IPS DF 6.9 (cell line): ENCODE measurements at regions not wholly inside any gene's neighbourhood (a gene's known extent, or its start where the extent isn't known, plus 50 kb on each side); places are given as distances from the start of the nearest gene placed in this dataset.

Source experiments
- DNase-seq: peaks from one replicate; pipeline ENCODE4 v3.0.0-alpha.2; 2013; ENCODE audit warnings: low read depth, low spot score
- H3K27ac ChIP-seq: one replicate; pipeline ENCODE4 v1.5.1; 2013; ENCODE audit warnings: low read length, control low read depth
- H3K27me3 ChIP-seq: 2 replicates; pipeline ENCODE4 v1.6.1; 2013; ENCODE audit warnings: mild to moderate bottlenecking, low read length; ENCODE audit not compliant: control insufficient read depth, insufficient read depth
- H3K36me3 ChIP-seq: 2 replicates; pipeline ENCODE4 v1.6.1; 2013; ENCODE audit warnings: low read length; ENCODE audit not compliant: control insufficient read depth, insufficient read depth
- H3K4me1 ChIP-seq: 2 replicates; pipeline ENCODE4 v1.6.1; 2013; ENCODE audit warnings: low read length; ENCODE audit not compliant: control insufficient read depth, insufficient read depth
- H3K4me3 ChIP-seq: 2 replicates; pipeline ENCODE4 v1.5.1; 2013; ENCODE audit warnings: mild to moderate bottlenecking, low read length
- H3K9me3 ChIP-seq: 2 replicates; pipeline ENCODE4 v1.6.1; 2013; ENCODE audit warnings: low read length, inconsistent platforms; ENCODE audit not compliant: control insufficient read depth, insufficient read depth
- WGBS: extraction: QIAGEN DNeasy Blood & Tissue Kit; methylation state at CpG from one replicate; pipeline ENCODE4 v1.1.7; 2013; ENCODE audit warnings: mixed read lengths, missing lambda C conversion rate; ENCODE audit not compliant: insufficient read length, insufficient coverage; 5-methylcytosine and 5-hydroxymethylcytosine counted together

GRCh38 chr5:56314529-56314928 lies 81.4 kb upstream of the ANKRD55 start:
- Histone ChIP-seq H3K4me3 (no peak overlapping the region), H3K27ac (no peak overlapping the region), H3K4me1 (no peaks in the 10 kb centered on the region), H3K9me3 (no peaks in the 10 kb centered on the region), H3K27me3 (no peaks in the 10 kb centered on the region), H3K36me3 (no peaks in the 10 kb centered on the region)
- WGBS, result no CpG with 5 or more reads among the region's 6 CpGs
- DNase-seq, result no peak

- Histone ChIP-seq H3K36me3 (no peaks in the 10 kb centered on the region), H3K4me3 (no peak overlapping the region), H3K27me3 (no peaks in the 10 kb centered on the region), H3K27ac (no peak overlapping the region), H3K4me1 (no peaks in the 10 kb centered on the region), H3K9me3 (no peaks in the 10 kb centered on the region)
- DNase-seq, result no peak
Measured at GRCh38 chr5:56313596-56313995, 80.5 kb upstream of the ANKRD55 start.

DNA sequence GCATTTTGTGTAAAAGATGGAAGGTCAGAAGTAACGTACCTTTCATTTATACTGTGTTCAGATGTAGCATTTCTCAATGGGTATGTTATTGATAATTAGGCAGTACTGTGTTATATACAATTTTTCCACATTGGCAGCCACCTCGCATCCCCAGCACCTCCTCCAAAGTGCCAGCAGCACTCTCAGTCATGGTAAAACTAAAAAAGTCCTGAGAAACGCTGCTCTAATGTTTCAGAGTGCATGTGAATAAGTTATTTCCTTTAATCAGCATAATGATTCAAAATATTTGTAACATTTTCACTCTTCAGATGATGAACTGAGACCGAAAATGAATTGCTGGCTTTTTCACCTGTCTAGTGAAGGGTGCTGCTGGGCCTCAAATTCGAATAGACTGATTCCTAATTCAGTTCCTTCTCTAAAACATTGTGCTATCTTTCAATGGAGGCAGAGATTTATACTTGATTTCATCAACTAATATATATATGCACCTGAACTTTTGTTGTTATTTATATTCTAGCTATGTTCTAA lies 79.9 kb upstream of the ANKRD55 start:
- Histone ChIP-seq H3K36me3 (no peaks in the 10 kb centered on the region), H3K9me3 (no peaks in the 10 kb centered on the region), H3K27ac (no peak overlapping the region), H3K27me3 (no peaks in the 10 kb centered on the region), H3K4me3 (no peak overlapping the region), H3K4me1 (no peaks in the 10 kb centered on the region)
- no CpG with 5 or more reads among the region's 5 CpGs for WGBS
- DNase-seq, result no peak

GRCh38 chr5:56311306-56311905 lies 78.3 kb upstream of the ANKRD55 start:
- Histone ChIP-seq H3K4me1 (no peaks in the 10 kb centered on the region), H3K27me3 (no peaks in the 10 kb centered on the region), H3K27ac (no peak overlapping the region), H3K36me3 (no peaks in the 10 kb centered on the region), H3K4me3 (no peak overlapping the region), H3K9me3 (no peaks in the 10 kb centered on the region)
- no CpG with 5 or more reads among the region's 5 CpGs for WGBS
- no peak for DNase-seq

- Histone ChIP-seq H3K4me3 (no peak overlapping the region), H3K27ac (no peak overlapping the region), H3K36me3 (no peaks in the 10 kb centered on the region), H3K9me3 (no peaks in the 10 kb centered on the region), H3K27me3 (no peaks in the 10 kb centered on the region), H3K4me1 (no peaks in the 10 kb centered on the region)
- DNase-seq, result no peak
- no CpG with 5 or more reads among the region's 7 CpGs for WGBS
Measured at GRCh38 chr5:56310711-56311204, 77.6 kb upstream of the ANKRD55 start.

DNA sequence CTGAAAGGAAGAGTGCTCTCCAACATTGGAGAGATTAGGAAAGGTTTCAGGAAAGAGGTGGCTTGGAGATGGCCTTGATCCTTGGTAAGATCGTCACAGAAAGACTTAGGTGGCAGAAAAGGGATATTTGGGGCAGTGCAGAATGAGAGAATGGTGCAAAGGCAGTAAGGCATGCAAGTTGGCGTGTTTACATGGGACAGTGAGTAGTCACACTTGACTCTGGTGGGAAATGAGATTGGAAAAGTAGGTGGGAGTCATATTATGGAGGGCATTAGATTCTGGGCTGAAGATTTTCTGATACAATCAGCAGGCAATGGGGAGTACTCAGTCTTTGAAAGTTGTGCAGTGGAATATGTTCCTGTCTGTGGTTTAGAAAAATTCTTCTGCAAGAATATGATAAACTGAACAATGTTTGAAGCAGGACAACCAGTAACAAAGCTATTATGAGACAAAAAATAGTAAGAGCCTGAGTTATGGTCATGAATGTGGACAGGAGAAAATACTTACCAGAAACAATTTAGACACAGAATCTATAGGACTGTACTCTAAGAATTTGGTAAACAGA lies 76.2 kb upstream of the ANKRD55 start:
- no peak overlapping the region for H3K4me3 ChIP-seq
- no CpG with 5 or more reads among the region's 2 CpGs for WGBS
- H3K9me3 ChIP-seq, result no peaks in the 10 kb centered on the region
- DNase-seq, result no peak
- no peaks in the 10 kb centered on the region for H3K36me3 ChIP-seq
- H3K4me1 ChIP-seq, result no peaks in the 10 kb centered on the region
- no peak overlapping the region for H3K27ac ChIP-seq
- H3K27me3 ChIP-seq, result no peaks in the 10 kb centered on the region

DNA sequence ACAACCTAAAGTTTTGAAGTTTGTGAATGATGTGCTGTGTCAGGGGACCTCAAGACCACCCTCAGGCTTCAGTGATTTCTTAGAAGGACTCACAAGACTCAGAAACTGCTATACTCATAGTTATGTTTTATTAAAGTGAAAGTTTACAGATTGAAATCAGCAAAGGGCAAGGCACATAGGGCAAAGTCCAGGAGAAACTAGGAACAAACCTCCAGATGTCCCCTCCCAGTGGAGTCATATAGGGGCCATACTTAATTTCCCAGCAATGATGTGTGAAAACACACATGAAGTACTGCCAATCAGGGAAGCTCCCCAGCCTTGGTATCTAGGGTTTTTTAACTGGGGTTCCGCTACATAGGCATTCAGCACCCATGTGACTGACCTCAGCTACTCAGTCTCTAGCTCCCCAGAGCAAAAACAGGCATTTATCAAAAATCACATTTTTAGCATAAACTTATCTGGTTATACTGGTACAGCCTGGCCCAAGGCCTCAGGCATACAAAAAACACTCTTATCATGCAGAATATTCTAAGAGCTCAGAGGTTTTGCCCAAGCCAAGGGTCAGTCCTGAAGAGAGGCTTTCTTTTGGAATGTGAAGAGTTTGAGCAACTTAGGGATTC lies 74.7 kb upstream of the ANKRD55 start:
- no peak overlapping the region for H3K27ac ChIP-seq
- no peak for DNase-seq
- H3K36me3 ChIP-seq, result no peaks in the 10 kb centered on the region

GRCh38 chr5:56306433-56307150 lies 73.5 kb upstream of the ANKRD55 start:
- no peaks in the 10 kb centered on the region for H3K27me3 ChIP-seq
- no peak overlapping the region for H3K4me3 ChIP-seq
- WGBS, result no CpG with 5 or more reads among the region's 4 CpGs
- H3K4me1 ChIP-seq, result no peaks in the 10 kb centered on the region
- H3K36me3 ChIP-seq, result no peaks in the 10 kb centered on the region
- no peak for DNase-seq
- no peaks in the 10 kb centered on the region for H3K9me3 ChIP-seq
- H3K27ac ChIP-seq, result no peak overlapping the region

More for the DNA sequence above, 74.7 kb upstream of the ANKRD55 start:
- Histone ChIP-seq H3K4me3 (no peak overlapping the region), H3K27me3 (no peaks in the 10 kb centered on the region), H3K9me3 (no peaks in the 10 kb centered on the region), H3K4me1 (no peaks in the 10 kb centered on the region)
- WGBS, result no CpG with 5 or more reads among the region's 1 CpG

GRCh38 chr5:56305001-56305950 lies 72.1 kb upstream of the ANKRD55 start:
- H3K4me1 ChIP-seq, result no peaks in the 10 kb centered on the region
- no peaks in the 10 kb centered on the region for H3K36me3 ChIP-seq
- no peak for DNase-seq
- no peaks in the 10 kb centered on the region for H3K9me3 ChIP-seq
- no CpG with 5 or more reads among the region's 4 CpGs for WGBS
- H3K27me3 ChIP-seq, result no peaks in the 10 kb centered on the region
- H3K4me3 ChIP-seq, result no peak overlapping the region
- H3K27ac ChIP-seq, result no peak overlapping the region

DNA sequence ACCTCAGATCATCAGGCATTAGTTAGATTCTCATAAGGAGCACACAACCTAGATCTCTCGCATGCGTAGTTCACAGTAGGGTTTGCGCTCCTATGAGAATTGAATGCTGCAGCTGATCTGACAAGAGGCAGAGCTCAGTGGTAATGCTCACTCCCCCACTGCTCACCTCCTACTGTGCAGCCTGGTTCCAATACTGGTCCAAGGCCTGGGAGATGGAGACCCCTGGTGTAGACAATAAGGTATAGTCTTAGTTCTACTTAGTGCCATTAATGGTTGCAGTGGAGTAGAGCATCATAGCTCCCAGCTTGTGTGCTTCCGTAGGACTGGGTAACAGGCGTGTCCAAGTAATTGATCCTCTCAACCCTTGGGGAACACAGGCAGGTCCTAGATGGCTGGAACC lies 70.4 kb upstream of the ANKRD55 start:
- no peak overlapping the region for H3K27ac ChIP-seq
- H3K27me3 ChIP-seq, result no peaks in the 10 kb centered on the region
- H3K4me1 ChIP-seq, result no peaks in the 10 kb centered on the region
- no peaks in the 10 kb centered on the region for H3K9me3 ChIP-seq
- no CpG with 5 or more reads among the region's 5 CpGs for WGBS
- H3K4me3 ChIP-seq, result no peak overlapping the region
- no peak for DNase-seq
- H3K36me3 ChIP-seq, result no peaks in the 10 kb centered on the region
